Psoas muscle (tissue), 7 donors: ENCODE measurements at regions not wholly inside any gene's neighbourhood (a gene's known extent, or its start where the extent isn't known, plus 50 kb on each side); places are given as distances from the start of the nearest gene placed in this dataset.
"Not testable (repeated sequence)": the region's sequence is repeated elsewhere in the genome, so short reads cannot be mapped to it uniquely, and the experiment has no call there.

Experiments used
- ATAC-seq, 4 donors: fragments of 200-7000 bp; cut with Tn5 transposase; one replicate each; pipeline ENCODE4 v1.9.1; 2020; ENCODE audit warnings: moderate library complexity in 3 of 4, mild to moderate bottlenecking in 2 of 4
- DNase-seq, 2 donors: peaks; one replicate each; pipeline ENCODE4 v3.0.0-alpha.2; 2020
- H3K27ac ChIP-seq: fragments of 200-600 bp; one replicate; pipeline ENCODE4 v1.8.0; 2022
- H3K27me3 ChIP-seq, 3 donors: fragments of 200-600 bp in 1 of 3; one replicate each; pipeline versions ENCODE4 v1.6.1 to v1.8.0; 2013 to 2022; ENCODE audit warnings: low read length in 2 of 3, mild to moderate bottlenecking in 2 of 3, moderate library complexity in 1 of 3; ENCODE audit not compliant: insufficient read depth in 3 of 3
- H3K36me3 ChIP-seq, 2 donors: fragments of 200-600 bp in 1 of 2; one replicate each; pipeline versions ENCODE4 v1.6.1 to v1.8.0; 2013 to 2022; ENCODE audit warnings: low read depth in 1 of 2, mild to moderate bottlenecking in 1 of 2, moderate library complexity in 1 of 2; ENCODE audit not compliant: insufficient read depth in 1 of 2
- H3K4me1 ChIP-seq: fragments of 200-600 bp; one replicate; pipeline ENCODE4 v1.8.0; 2022
- H3K4me3 ChIP-seq: fragments of 200-600 bp; one replicate; pipeline ENCODE4 v1.8.0; 2022; ENCODE audit warnings: mild to moderate bottlenecking
- H3K9me3 ChIP-seq: fragments of 200-600 bp; one replicate; pipeline ENCODE4 v1.8.0; 2022
- WGBS, 3 donors: extraction: QIAGEN DNeasy Blood & Tissue Kit; methylation state at CpG; one replicate each; pipeline versions ENCODE4 v1.1.6 to v1.1.7; 2013; 5-methylcytosine and 5-hydroxymethylcytosine counted together
- intact Hi-C, 2 donors: fragments of 100-400 bp; cut with DNase I; formaldehyde crosslinking; loops; one replicate each; pipeline versions ENCODE4 v1.11.0 to v1.14.2; 2022
- TF ChIP-seq, protein P1 (sequence below): fragments of 200-600 bp; IDR thresholded peaks from one replicate; pipeline ENCODE4 v1.8.0; 2022; ENCODE audit warnings: antibody characterized with exemption
- donor health status: healthy with polysubstance abuse.
- donor health status: DM: no; HTN: no; CAD: no; lungs with moderate emphysema.
- donor health status: Bipolar disorder and iron deficiency.
- donor health status: healthy.
- donor health status: DM: yes; HTN: yes; CAD: no.
- donor health status: DM: no; HTN: no; CAD: no.
- donor health status: DM: yes; HTN: yes; CAD: no.

DNA sequence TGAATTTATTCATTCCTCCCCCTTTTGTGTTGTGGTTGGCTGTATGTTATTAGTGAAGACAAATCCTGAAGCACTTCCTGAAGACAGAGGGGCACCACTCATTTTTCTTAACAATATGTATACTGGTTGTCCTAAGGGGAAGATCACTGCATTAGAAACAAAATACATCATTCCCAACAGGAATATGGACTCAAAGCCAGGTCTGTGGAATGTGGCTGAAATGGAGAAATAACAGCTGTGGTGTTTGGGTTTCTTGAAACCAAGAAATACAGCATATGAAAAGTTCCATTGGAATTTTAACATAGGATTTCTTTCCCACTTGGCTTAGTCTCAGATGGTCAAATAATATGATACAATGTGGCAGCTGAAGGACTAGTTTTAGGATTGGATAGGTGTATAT, 267.6 kb downstream of the KCNE4 start:
- DNase-seq (no peak), ATAC-seq (no peak)
- no peaks in the 10 kb centered on the region for H3K36me3 ChIP-seq
- H3K9me3 ChIP-seq = no peaks in the 10 kb centered on the region
- no peak overlapping the region for H3K27ac ChIP-seq
- TF ChIP-seq, protein P1, sequence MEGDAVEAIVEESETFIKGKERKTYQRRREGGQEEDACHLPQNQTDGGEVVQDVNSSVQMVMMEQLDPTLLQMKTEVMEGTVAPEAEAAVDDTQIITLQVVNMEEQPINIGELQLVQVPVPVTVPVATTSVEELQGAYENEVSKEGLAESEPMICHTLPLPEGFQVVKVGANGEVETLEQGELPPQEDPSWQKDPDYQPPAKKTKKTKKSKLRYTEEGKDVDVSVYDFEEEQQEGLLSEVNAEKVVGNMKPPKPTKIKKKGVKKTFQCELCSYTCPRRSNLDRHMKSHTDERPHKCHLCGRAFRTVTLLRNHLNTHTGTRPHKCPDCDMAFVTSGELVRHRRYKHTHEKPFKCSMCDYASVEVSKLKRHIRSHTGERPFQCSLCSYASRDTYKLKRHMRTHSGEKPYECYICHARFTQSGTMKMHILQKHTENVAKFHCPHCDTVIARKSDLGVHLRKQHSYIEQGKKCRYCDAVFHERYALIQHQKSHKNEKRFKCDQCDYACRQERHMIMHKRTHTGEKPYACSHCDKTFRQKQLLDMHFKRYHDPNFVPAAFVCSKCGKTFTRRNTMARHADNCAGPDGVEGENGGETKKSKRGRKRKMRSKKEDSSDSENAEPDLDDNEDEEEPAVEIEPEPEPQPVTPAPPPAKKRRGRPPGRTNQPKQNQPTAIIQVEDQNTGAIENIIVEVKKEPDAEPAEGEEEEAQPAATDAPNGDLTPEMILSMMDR = no peak
- H3K27me3 ChIP-seq = no peaks in the 10 kb centered on the region
- no peak overlapping the region for H3K4me3 ChIP-seq
- intact Hi-C loops = no loop called here
- no peaks in the 10 kb centered on the region for H3K4me1 ChIP-seq

DNA sequence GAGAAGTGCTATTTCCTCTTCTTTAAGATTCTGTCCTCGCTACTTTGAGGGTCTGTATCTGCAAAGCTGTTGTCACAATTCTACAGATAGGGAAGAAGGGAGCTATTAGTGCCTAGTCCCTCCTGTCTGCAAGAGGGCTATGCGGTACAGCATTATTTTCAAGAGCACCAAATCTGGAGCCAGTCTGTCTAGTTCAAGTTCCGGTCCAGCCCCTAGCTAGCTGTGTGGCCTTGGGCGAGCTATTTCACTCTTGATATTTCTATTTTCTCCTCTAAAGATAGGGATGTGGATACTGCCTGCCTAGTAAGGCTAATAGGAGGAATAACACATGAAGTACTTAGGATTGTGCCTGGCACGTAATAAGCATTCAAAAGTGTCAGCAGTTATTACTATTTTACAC, 272.4 kb downstream of the KCNE4 start:
- no peaks in the 10 kb centered on the region for H3K27me3 ChIP-seq
- ATAC-seq (no peak), DNase-seq (no peak)
- 70 to 71% (median 71%) methylated on average over 5 of the region's 5 CpGs for whole genome bisulfite sequencing, 3 donors
- H3K27ac ChIP-seq = no peak overlapping the region
- H3K4me3 ChIP-seq = no peak overlapping the region
- intact Hi-C loops = no loop called here
- no peaks in the 10 kb centered on the region for H3K9me3 ChIP-seq
- H3K36me3 ChIP-seq = no peaks in the 10 kb centered on the region
- TF ChIP-seq, protein P1 = no peak
- no peaks in the 10 kb centered on the region for H3K4me1 ChIP-seq

DNA sequence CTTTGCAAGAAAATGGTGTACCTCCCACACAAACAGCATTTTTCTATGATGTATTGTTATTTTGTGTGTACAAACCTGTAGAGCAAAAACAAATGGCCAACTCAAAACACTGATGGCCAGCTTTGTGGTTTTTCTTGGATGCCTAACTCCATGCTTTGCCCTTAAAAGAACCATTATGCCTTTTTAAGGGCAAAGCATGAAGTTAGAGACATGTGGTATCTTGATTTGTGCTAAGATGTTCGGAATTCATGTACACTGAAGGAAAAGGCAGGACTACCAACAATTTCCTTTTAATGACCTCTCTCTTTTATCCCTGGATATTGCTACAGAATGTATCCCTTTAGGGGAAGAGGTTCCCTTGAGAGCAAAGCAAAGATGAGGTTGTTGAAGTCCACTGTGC, 273.6 kb downstream of the SCG2 start:
- H3K36me3 ChIP-seq = no peaks in the 10 kb centered on the region
- intact Hi-C loops = no loop called here
- no peaks in the 10 kb centered on the region for H3K4me1 ChIP-seq
- ATAC-seq (no peak), DNase-seq (no peak)
- H3K9me3 ChIP-seq = no peaks in the 10 kb centered on the region
- no peak overlapping the region for H3K27ac ChIP-seq
- no peak overlapping the region for H3K4me3 ChIP-seq
- H3K27me3 ChIP-seq = no peaks in the 10 kb centered on the region
- 63 to 77% (median 72%) methylated on average over 1 of the region's 1 CpG for WGBS, 3 donors
- TF ChIP-seq, protein P1 = no peak

DNA sequence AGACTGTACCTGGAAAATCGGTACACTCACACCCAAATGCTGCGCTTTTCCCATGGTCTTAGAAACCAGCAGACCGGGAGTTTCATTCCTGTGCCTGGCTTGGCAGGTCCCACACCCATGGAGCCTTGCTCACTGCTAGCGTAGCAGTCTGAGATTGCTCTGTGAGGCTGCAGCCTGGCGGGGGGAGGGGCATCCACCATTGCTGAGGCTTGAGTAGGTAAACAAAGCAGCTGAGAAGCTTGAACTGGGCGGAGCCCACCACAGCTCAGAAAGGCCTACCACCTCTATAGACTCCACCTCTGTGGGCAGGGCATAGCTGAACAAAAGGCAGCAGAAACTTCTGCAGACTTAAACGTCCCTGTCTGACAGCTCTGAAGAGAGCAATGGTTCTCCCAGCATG, 271.4 kb downstream of the SCG2 start:
- DNase-seq, H3K9me3 ChIP-seq, H3K36me3 ChIP-seq, H3K27me3 ChIP-seq, H3K4me1 ChIP-seq, H3K27ac ChIP-seq, intact Hi-C loops, H3K4me3 ChIP-seq, ATAC-seq: not testable (repeated sequence)
- WGBS, 3 donors = 80 to 84% (median 81%) methylated on average over 7 of the region's 7 CpGs

DNA sequence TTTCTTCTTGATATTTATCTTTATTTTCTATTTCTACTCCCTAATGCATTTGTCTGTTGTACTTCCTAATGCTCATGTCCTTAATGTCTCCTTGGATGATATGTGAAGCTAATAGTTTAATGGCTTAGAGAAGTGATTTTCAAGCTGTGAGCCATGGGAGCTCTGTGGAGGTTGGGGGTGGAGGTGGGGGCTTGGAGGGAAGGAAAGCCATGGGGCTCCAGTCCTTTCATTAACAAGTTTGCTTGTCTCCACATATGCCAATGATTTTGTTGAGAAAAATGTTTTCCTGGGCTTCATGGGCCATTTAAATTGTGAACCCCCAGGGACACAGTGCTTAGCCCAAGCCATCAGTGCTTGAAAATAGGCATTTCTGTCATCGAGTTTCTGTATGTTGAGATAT, 264.1 kb downstream of the SCG2 start:
- Histone ChIP-seq H3K9me3 (no peaks in the 10 kb centered on the region), H3K4me1 (no peaks in the 10 kb centered on the region), H3K27me3 (no peaks in the 10 kb centered on the region), H3K27ac (no peak overlapping the region), H3K4me3 (no peak overlapping the region), H3K36me3 (no peaks in the 10 kb centered on the region)
- no peak for ATAC-seq
- TF ChIP-seq, protein P1 = no peak
- intact Hi-C loops = no loop called here
- DNase-seq = no peak
- WGBS, 3 donors = 59 to 75% (median 63%) methylated on average over 1 of the region's 1 CpG
